ENCODE measurements at regions not wholly inside any gene's neighbourhood (a gene's known extent, or its start where the extent isn't known, plus 50 kb on each side); places are given as distances from the start of the nearest gene placed in this dataset.

DNA sequence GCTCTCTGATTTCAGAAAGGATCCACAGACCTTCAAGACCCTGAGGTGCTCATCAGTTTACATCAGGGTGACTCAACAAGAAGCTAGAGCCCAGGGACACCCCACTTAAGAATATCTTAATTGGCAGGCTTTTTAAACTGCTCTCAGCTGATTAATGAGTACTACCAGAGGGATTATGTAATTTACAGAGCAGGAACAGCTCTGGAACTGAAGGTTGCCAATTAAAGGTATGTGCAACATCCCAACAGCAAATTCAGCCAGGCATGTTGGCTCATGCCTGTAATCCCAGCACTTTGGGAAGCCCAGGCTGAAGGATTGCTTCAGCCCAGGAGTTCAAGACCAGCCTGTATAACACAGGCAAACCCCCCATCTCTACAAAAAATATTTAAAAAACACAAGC, 295.7 kb downstream of the SETD4 start:
- H3K27ac ChIP-seq (ENCODE audit: low read length) = no peak overlapping the region
- H3K9me3 ChIP-seq (ENCODE audit: control insufficient read depth in 1 of 2, low read length in 2 of 2) = no peaks in the 10 kb centered on the region
- H3K4me3 ChIP-seq (ENCODE audit: low read depth in 1 of 2, low read length in 2 of 2) = no peak overlapping the region
- no peaks in the 10 kb centered on the region for H3K36me3 ChIP-seq (ENCODE audit: control insufficient read depth in 1 of 2, insufficient read depth in 2 of 2, low read length in 2 of 2)
- no peaks in the 10 kb centered on the region for H3K27me3 ChIP-seq (ENCODE audit: low read depth, low read length)
- no peaks in the 10 kb centered on the region for H3K4me1 ChIP-seq (ENCODE audit: control insufficient read depth in 1 of 2, insufficient read depth in 2 of 2, low read length in 2 of 2)

DNA sequence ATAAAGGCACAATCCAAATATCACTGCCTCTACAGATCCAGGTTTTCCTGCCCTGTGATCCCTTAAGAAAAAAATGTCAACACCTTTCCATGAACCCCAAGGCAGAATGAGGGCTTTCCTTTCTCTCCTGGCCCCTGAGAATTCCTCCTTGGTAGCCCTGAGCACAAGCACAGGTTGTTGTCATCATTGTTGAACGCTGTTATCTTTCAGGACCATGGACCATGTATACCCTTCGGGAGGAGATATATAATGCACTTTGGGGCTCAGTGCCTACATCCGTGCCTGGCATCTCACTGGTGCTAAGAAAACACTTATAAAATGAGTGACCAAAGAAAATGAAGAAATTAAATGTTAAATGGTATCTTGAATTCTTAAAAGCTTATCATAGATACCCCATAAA, 296.2 kb downstream of the SETD4 start:
- Histone ChIP-seq H3K9me3 (ENCODE audit: control insufficient read depth in 1 of 2, low read length in 2 of 2) (no peaks in the 10 kb centered on the region), H3K27ac (ENCODE audit: low read length) (no peak overlapping the region), H3K27me3 (ENCODE audit: low read depth, low read length) (no peaks in the 10 kb centered on the region), H3K36me3 (ENCODE audit: control insufficient read depth in 1 of 2, insufficient read depth in 2 of 2, low read length in 2 of 2) (no peaks in the 10 kb centered on the region), H3K4me3 (ENCODE audit: low read depth in 1 of 2, low read length in 2 of 2) (no peak overlapping the region), H3K4me1 (ENCODE audit: control insufficient read depth in 1 of 2, insufficient read depth in 2 of 2, low read length in 2 of 2) (no peaks in the 10 kb centered on the region)

DNA sequence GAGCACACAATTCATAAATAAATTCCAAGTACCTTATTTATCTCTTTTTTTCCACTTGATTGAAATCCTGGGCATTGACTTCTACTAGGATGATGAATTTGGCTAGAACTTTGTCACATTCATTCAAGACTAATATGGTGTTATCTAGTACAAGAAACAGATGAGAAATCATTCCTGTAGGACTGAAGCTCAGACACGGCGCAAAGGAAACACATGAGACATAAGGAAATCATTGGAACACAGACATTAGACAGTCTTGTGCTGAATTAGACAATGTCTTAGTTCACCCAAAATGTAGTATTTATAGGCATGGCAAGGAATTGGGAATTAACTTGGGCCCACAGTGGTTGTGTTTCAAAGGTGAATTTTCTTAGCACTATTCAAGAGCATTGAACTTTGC, 305.7 kb downstream of the SETD4 start:
- H3K27ac ChIP-seq (ENCODE audit: low read length) = no peak overlapping the region
- no peaks in the 10 kb centered on the region for H3K36me3 ChIP-seq (ENCODE audit: control insufficient read depth in 1 of 2, insufficient read depth in 2 of 2, low read length in 2 of 2)
- H3K27me3 ChIP-seq (ENCODE audit: low read depth, low read length) = no peaks in the 10 kb centered on the region
- peaks cover 0 to 5% of the 10 kb centered on the region in 2 donors for H3K9me3 ChIP-seq (ENCODE audit: control insufficient read depth in 1 of 2, low read length in 2 of 2)
- H3K4me1 ChIP-seq (ENCODE audit: control insufficient read depth in 1 of 2, insufficient read depth in 2 of 2, low read length in 2 of 2) = no peaks in the 10 kb centered on the region
- H3K4me3 ChIP-seq (ENCODE audit: low read depth in 1 of 2, low read length in 2 of 2) = no peak overlapping the region

DNA sequence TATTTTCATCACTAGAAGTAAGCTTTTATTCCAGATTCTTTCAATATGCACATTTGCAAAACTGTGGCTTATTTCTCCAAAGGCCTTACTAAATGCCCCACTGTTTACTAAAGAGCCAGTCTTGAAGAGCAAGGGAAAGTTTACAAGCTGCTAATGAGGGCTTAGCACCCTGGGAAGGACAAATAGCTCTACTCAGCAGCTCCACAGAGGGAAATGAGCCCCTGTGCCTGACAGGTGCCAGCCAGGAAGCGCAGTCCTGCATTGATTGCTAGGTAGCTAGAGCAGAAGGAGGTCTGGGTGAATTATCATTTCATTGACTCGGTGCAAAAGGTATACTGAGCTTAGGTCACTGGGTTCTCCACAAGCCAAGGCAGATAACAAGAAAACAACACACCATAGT, 307.0 kb downstream of the SETD4 start:
- Histone ChIP-seq H3K27ac (ENCODE audit: low read length) (no peak overlapping the region), H3K36me3 (ENCODE audit: control insufficient read depth in 1 of 2, insufficient read depth in 2 of 2, low read length in 2 of 2) (no peaks in the 10 kb centered on the region), H3K9me3 (ENCODE audit: control insufficient read depth in 1 of 2, low read length in 2 of 2) (peaks cover 0 to 5% of the 10 kb centered on the region in 2 donors), H3K4me3 (ENCODE audit: low read depth in 1 of 2, low read length in 2 of 2) (no peak overlapping the region), H3K27me3 (ENCODE audit: low read depth, low read length) (no peaks in the 10 kb centered on the region), H3K4me1 (ENCODE audit: control insufficient read depth in 1 of 2, insufficient read depth in 2 of 2, low read length in 2 of 2) (no peaks in the 10 kb centered on the region)

DNA sequence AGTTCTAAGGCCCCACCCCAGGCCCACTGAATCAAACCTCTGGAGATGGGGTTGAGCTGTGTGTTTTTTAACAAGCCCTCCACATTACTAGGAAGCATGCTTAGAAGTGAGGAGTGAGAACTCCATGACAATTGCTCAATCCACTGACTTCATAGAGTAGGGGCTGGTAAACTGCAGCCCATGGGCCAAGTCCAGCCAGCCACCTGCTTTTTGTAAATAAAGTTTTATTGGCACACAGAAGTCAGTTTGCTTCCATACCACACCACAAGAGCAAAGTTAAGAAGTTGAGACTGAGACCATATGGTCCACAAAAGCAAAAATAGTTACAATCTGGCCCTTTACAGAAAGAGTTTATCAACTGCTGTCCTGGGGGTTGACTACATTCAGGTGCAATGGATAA, 309.2 kb downstream of the SETD4 start:
- no peaks in the 10 kb centered on the region for H3K36me3 ChIP-seq (ENCODE audit: control insufficient read depth in 1 of 2, insufficient read depth in 2 of 2, low read length in 2 of 2)
- H3K27me3 ChIP-seq (ENCODE audit: low read depth, low read length) = no peaks in the 10 kb centered on the region
- peaks cover 0 to 5% of the 10 kb centered on the region in 2 donors for H3K9me3 ChIP-seq (ENCODE audit: control insufficient read depth in 1 of 2, low read length in 2 of 2)
- H3K4me1 ChIP-seq (ENCODE audit: control insufficient read depth in 1 of 2, insufficient read depth in 2 of 2, low read length in 2 of 2) = no peaks in the 10 kb centered on the region
- no peak overlapping the region for H3K4me3 ChIP-seq (ENCODE audit: low read depth in 1 of 2, low read length in 2 of 2)
- H3K27ac ChIP-seq (ENCODE audit: low read length) = no peak overlapping the region

DNA sequence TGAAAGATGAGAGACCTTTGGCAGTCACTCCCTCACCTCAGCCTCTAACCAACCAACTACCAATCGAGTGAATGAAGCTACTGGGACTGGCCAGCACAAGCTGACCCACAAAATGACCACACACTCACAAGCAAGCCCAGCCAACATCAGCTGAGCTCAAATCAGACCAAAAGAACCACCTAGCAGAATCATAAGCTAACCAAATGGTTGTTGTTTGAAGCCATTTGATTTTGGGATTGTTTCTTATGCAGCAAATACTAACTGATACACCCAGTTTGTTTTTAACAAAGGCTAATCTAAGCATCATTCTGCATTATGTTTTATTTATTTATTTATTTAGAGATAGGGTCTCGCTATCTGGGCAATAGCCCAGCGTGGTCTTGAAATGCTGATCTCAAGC, 310.4 kb downstream of the SETD4 start:
- Histone ChIP-seq H3K36me3 (ENCODE audit: control insufficient read depth in 1 of 2, insufficient read depth in 2 of 2, low read length in 2 of 2) (no peaks in the 10 kb centered on the region), H3K27me3 (ENCODE audit: low read depth, low read length) (no peaks in the 10 kb centered on the region), H3K4me3 (ENCODE audit: low read depth in 1 of 2, low read length in 2 of 2) (no peak overlapping the region), H3K27ac (ENCODE audit: low read length) (no peak overlapping the region), H3K9me3 (ENCODE audit: control insufficient read depth in 1 of 2, low read length in 2 of 2) (peaks cover 0 to 5% of the 10 kb centered on the region in 2 donors), H3K4me1 (ENCODE audit: control insufficient read depth in 1 of 2, insufficient read depth in 2 of 2, low read length in 2 of 2) (no peaks in the 10 kb centered on the region)

DNA sequence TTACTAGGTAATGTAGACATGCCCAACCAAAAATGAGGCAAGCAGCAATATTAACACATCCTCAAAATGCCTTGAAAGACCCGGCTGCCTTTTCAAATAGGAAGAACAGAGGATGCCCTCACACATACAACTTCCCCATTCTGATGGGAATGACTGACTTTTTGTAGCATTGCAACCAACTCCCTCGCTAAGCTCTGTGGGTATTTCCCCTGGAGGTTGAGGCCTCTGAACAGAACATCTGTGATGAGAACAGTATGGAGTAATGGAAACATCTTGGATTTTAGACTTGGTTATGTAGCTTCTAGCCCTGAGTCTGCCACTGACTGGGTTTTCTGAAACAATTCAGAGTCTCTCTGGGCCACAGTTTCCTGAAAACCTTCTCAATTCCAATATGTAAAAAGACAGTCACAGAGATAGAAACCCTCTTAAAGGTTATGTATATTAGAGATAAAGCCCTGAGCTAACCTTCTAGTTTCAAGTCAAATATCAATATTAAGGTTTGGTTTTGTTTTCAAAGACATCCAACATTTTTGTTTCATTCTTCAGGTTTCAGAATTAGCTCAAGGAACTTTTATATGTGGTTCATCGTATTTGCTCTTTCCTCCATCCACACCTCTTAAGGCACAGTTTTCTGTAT, 311.5 kb downstream of the SETD4 start:
- no peak overlapping the region for H3K27ac ChIP-seq (ENCODE audit: low read length)
- peaks cover 0 to 5% of the 10 kb centered on the region in 2 donors for H3K9me3 ChIP-seq (ENCODE audit: control insufficient read depth in 1 of 2, low read length in 2 of 2)
- H3K36me3 ChIP-seq (ENCODE audit: control insufficient read depth in 1 of 2, insufficient read depth in 2 of 2, low read length in 2 of 2) = no peaks in the 10 kb centered on the region
- H3K4me1 ChIP-seq (ENCODE audit: control insufficient read depth in 1 of 2, insufficient read depth in 2 of 2, low read length in 2 of 2) = no peaks in the 10 kb centered on the region
- no peaks in the 10 kb centered on the region for H3K27me3 ChIP-seq (ENCODE audit: low read depth, low read length)
- no peak overlapping the region for H3K4me3 ChIP-seq (ENCODE audit: low read depth in 1 of 2, low read length in 2 of 2)

DNA sequence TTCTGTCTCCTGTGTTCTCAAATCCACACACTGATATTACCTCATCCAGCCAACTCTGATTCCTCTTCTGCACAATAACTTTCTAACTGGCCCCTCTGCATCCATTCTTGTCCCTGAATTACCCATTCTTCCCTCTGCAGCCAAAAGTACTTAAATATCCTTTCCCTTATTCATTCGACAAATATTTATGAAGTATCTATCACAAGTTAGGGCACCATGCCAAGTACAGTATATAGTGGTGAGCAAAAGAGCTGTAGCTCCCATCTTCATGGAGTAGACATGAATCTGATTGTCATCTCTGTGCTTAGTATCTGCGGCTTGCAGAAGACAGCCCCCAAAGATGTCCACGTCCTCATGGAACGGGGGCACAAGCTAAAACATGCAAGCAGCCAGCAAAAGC, 316.8 kb downstream of the SETD4 start:
- H3K9me3 ChIP-seq (ENCODE audit: control insufficient read depth in 1 of 2, low read length in 2 of 2) = peaks cover 4 to 5% of the 10 kb centered on the region in 2 donors
- no peak overlapping the region for H3K27ac ChIP-seq (ENCODE audit: low read length)
- H3K4me1 ChIP-seq (ENCODE audit: control insufficient read depth in 1 of 2, insufficient read depth in 2 of 2, low read length in 2 of 2) = peaks cover 0 to under 1% of the 10 kb centered on the region in 2 donors
- no peak overlapping the region for H3K4me3 ChIP-seq (ENCODE audit: low read depth in 1 of 2, low read length in 2 of 2)
- no peaks in the 10 kb centered on the region for H3K27me3 ChIP-seq (ENCODE audit: low read depth, low read length)
- no peaks in the 10 kb centered on the region for H3K36me3 ChIP-seq (ENCODE audit: control insufficient read depth in 1 of 2, insufficient read depth in 2 of 2, low read length in 2 of 2)

DNA sequence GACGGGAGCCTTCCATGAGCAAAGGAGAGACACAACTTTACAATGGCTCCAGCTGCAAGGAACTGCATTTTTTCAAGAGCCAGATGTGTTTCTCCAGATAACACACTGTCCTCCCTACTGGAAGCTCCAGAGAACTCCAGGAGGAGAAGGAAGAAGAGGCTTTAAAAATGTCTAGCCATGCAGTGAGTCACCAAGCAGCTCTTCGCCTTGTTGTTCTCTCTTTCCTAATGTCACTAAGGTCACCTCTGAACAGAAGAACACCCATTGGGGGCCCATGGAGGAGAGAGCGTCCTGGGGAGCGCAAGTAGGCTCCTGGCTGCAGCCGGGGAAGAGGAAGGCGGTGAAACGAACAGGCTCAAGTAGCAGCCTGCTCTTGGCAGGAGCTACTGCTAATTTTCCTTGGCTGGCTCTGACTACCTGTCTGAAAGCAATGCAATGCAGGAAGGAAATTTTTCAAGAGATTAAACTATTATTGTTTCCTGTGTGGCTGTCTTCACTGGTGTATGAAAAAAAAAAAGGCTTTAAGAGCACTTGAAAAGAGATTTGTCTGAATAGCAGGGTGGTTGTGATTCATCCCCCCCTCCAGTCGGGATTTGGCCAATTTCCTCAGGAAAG, 321.9 kb downstream of the SETD4 start:
- peaks cover 5 to 6% of the 10 kb centered on the region in 2 donors for H3K4me1 ChIP-seq (ENCODE audit: control insufficient read depth in 1 of 2, insufficient read depth in 2 of 2, low read length in 2 of 2)
- no peak overlapping the region for H3K27ac ChIP-seq (ENCODE audit: low read length)
- H3K27me3 ChIP-seq (ENCODE audit: low read depth, low read length) = no peaks in the 10 kb centered on the region
- H3K9me3 ChIP-seq (ENCODE audit: control insufficient read depth in 1 of 2, low read length in 2 of 2) = peaks cover 4 to 5% of the 10 kb centered on the region in 2 donors
- no peaks in the 10 kb centered on the region for H3K36me3 ChIP-seq (ENCODE audit: control insufficient read depth in 1 of 2, insufficient read depth in 2 of 2, low read length in 2 of 2)
- no peak overlapping the region for H3K4me3 ChIP-seq (ENCODE audit: low read depth in 1 of 2, low read length in 2 of 2)

DNA sequence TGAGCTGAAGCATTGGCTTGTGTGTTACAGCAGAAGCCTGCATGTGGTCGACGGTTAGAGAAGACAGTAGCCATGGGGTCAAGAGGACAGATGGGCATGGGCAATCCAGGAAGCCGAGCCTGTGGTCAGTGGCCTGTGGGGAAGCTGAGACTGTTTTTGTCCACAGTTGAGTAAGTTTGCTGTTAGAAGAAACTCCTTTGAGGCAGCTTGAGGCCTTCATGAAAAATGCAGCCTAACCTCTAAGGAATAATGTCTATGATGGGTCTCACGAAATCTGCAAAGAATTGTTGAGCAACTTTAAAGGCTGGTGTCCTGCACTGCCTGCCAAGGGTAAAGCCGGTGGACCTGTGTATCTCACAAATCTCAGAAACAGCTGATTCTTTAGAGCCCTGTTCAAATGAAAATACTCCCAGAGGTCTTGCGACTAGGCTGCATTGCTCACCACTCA, 322.4 kb downstream of the SETD4 start:
- H3K9me3 ChIP-seq (ENCODE audit: control insufficient read depth in 1 of 2, low read length in 2 of 2) = peaks cover 4 to 5% of the 10 kb centered on the region in 2 donors

DNA sequence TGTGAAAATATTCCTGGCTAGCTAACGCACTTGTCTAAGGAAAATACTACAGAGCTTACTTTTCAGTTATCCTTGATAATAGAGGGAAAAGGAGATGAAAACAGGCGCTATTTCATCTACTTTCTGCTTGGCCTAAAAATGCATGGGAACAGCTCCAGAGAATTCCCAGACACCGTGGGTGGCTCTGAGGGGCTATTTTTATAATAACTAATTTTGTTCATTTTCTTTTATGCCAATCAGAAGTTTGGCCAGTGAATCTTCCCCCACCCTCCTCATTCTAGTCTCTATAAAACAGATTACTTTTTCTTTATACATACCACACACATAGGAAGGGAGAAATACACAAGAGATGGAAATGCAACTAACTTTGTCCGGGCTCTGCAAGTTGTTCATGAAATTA, 322.9 kb downstream of the SETD4 start:
- H3K4me1 ChIP-seq (ENCODE audit: control insufficient read depth in 1 of 2, insufficient read depth in 2 of 2, low read length in 2 of 2) = peaks cover 5 to 6% of the 10 kb centered on the region in 2 donors
- H3K27ac ChIP-seq (ENCODE audit: low read length) = no peak overlapping the region
- H3K27me3 ChIP-seq (ENCODE audit: low read depth, low read length) = no peaks in the 10 kb centered on the region
- H3K36me3 ChIP-seq (ENCODE audit: control insufficient read depth in 1 of 2, insufficient read depth in 2 of 2, low read length in 2 of 2) = no peaks in the 10 kb centered on the region
- no peak overlapping the region for H3K4me3 ChIP-seq (ENCODE audit: low read depth in 1 of 2, low read length in 2 of 2)
- peaks cover 4 to 5% of the 10 kb centered on the region in 2 donors for H3K9me3 ChIP-seq (ENCODE audit: control insufficient read depth in 1 of 2, low read length in 2 of 2)

More for the DNA sequence above, 322.4 kb downstream of the SETD4 start:
- no peaks in the 10 kb centered on the region for H3K36me3 ChIP-seq (ENCODE audit: control insufficient read depth in 1 of 2, insufficient read depth in 2 of 2, low read length in 2 of 2)
- H3K4me1 ChIP-seq (ENCODE audit: control insufficient read depth in 1 of 2, insufficient read depth in 2 of 2, low read length in 2 of 2) = peaks cover 5 to 6% of the 10 kb centered on the region in 2 donors
- H3K27me3 ChIP-seq (ENCODE audit: low read depth, low read length) = no peaks in the 10 kb centered on the region
- no peak overlapping the region for H3K27ac ChIP-seq (ENCODE audit: low read length)
- no peak overlapping the region for H3K4me3 ChIP-seq (ENCODE audit: low read depth in 1 of 2, low read length in 2 of 2)

DNA sequence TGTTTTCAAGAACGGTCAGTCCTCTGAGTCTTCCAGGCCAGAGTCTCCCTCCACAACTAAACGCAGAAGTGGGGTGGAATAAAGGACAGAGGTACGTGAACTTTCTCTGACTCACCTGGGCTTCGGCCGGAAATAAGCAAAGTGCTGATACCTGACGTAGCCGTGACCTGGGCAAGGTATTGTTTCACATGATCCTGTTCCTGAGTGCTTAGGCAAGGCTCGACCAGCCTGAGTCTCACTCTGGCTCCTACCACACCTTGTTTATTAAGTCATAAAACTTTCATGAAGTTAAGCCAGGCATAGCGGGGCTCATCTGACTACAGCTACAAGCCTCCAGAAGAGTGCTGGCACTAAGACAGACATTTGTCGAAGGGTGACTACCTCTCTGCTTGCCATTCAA, 327.5 kb downstream of the SETD4 start:
- H3K27me3 ChIP-seq (ENCODE audit: low read depth, low read length) = no peaks in the 10 kb centered on the region
- no peaks in the 10 kb centered on the region for H3K4me1 ChIP-seq (ENCODE audit: control insufficient read depth in 1 of 2, insufficient read depth in 2 of 2, low read length in 2 of 2)
- no peaks in the 10 kb centered on the region for H3K9me3 ChIP-seq (ENCODE audit: control insufficient read depth in 1 of 2, low read length in 2 of 2)
- H3K4me3 ChIP-seq (ENCODE audit: low read depth in 1 of 2, low read length in 2 of 2) = no peak overlapping the region
- H3K27ac ChIP-seq (ENCODE audit: low read length) = no peak overlapping the region
- no peaks in the 10 kb centered on the region for H3K36me3 ChIP-seq (ENCODE audit: control insufficient read depth in 1 of 2, insufficient read depth in 2 of 2, low read length in 2 of 2)
